HepG2 (cell line): ENCODE measurements at regions not wholly inside any gene's neighbourhood (a gene's known extent, or its start where the extent isn't known, plus 50 kb on each side); places are given as distances from the start of the nearest gene placed in this dataset.

Experiments used
- ATAC-seq: fragments of 200-7000 bp; cut with Tn5 transposase; 3 replicates; pipeline ENCODE4 v1.9.1; 2020; ENCODE audit warnings: mild to moderate bottlenecking, moderate library complexity
- BruUV-seq: library from RNA; stranded (reverse); fragments of 400-500 nt; replicated peaks from 2 replicates; lab custom pipeline; 2021; lab: Mats Ljungman, UMichigan
- CTCF ChIA-PET: fragments of 300-600 bp; formaldehyde crosslinking; extraction: SDS; loops from one replicate; lab custom pipeline; 2021; ENCODE audit warnings: low total read pairs, inconsistent platforms, low intra/inter-chr PET ratio; lab: Yijun Ruan, JAX
- POLR2A ChIA-PET: fragments of 350-600 bp; sonication (Branson Sonifier 250); formaldehyde crosslinking; loops from one replicate; lab custom pipeline; 2020; ENCODE audit warnings: antibody characterized with exemption, inconsistent platforms; lab: Yijun Ruan, JAX
- DNase-seq: peaks from one replicate; pipeline ENCODE4 v3.0.0-alpha.2; 2015; ENCODE audit warnings: low spot score
- FAIRE-seq: peaks from 3 replicates; lab custom pipeline; 2011; peaks lifted over from hg19 to GRCh38; lab: Jason Lieb, UNC
- H2AFZ ChIP-seq: one replicate; pipeline ENCODE4 v1.6.1; 2011; ENCODE audit warnings: low read length, inconsistent platforms
- H3K27ac ChIP-seq: fragments of 300-600 bp; 3 replicates; pipeline ENCODE4 v1.8.0; 2011; ENCODE audit warnings: mixed run types, mild to moderate bottlenecking, mixed read lengths, low read length, inconsistent platforms; ENCODE audit not compliant: insufficient read depth; ENCODE audit errors: extremely low read length
- H3K27me3 ChIP-seq, 2 experiments: fragments of 200-600 bp in 1 of 2; 2 replicates in 1 of 2; 3 replicates in 1 of 2; pipeline versions ENCODE4 v1.6.0 to v1.8.0; 2011; ENCODE audit warnings: low read length in 2 of 2, mild to moderate bottlenecking in 2 of 2, moderate library complexity in 2 of 2, inconsistent platforms in 1 of 2; ENCODE audit not compliant: insufficient read depth in 2 of 2, control insufficient read depth in 1 of 2
- H3K36me3 ChIP-seq, 2 experiments: fragments of 200-600 bp in 1 of 2; replicated peaks in 1 of 2; 2 replicates in 1 of 2; 3 replicates in 1 of 2; pipeline versions ENCODE4 v1.5.1 to v1.8.0; 2011; ENCODE audit warnings: low read length in 2 of 2, inconsistent platforms in 1 of 2; ENCODE audit not compliant: insufficient read depth in 2 of 2, control insufficient read depth in 1 of 2
- H3K4me1 ChIP-seq: 2 replicates; pipeline ENCODE4 v1.5.1; 2012; ENCODE audit warnings: low read length, inconsistent platforms; ENCODE audit not compliant: insufficient read depth
- H3K4me2 ChIP-seq: 2 replicates; pipeline ENCODE4 v1.6.0; 2011; ENCODE audit warnings: low read depth, low read length, inconsistent platforms
- H3K4me3 ChIP-seq, 3 experiments: fragments of 200-600 bp in 1 of 3; sonication (generic), shearing (Covaris generic) in 1 of 3; replicated peaks in 1 of 3; 2 replicates each; pipeline ENCODE4 v1.5.1; 2011 to 2016; ENCODE audit warnings: low read length in 3 of 3, inconsistent platforms in 2 of 3, low read depth in 2 of 3, mild to moderate bottlenecking in 2 of 3, control low read depth in 1 of 3, mixed read lengths in 1 of 3; ENCODE audit not compliant: insufficient read depth in 1 of 3
- H3K79me2 ChIP-seq: one replicate; pipeline ENCODE4 v1.6.1; 2011; ENCODE audit warnings: low read length, inconsistent platforms; ENCODE audit not compliant: insufficient read depth
- H3K9ac ChIP-seq: 2 replicates; pipeline ENCODE4 v1.6.0; 2011; ENCODE audit warnings: mild to moderate bottlenecking, low read depth, low read length, inconsistent platforms; ENCODE audit not compliant: insufficient read depth
- H3K9me3 ChIP-seq: 2 replicates; pipeline ENCODE4 v1.5.1; 2012; ENCODE audit warnings: mild to moderate bottlenecking, low read length
- H4K20me1 ChIP-seq: 2 replicates; pipeline ENCODE4 v1.6.0; 2011; ENCODE audit warnings: inconsistent platforms, mild to moderate bottlenecking, low read length, moderate library complexity; ENCODE audit not compliant: insufficient read depth
- CTCF ChIP-seq: sonication (generic); formaldehyde crosslinking; IDR thresholded peaks from 2 replicates; pipeline ENCODE4 v1.5.0; 2020; ENCODE audit warnings: mild to moderate bottlenecking, missing genetic modification reagents, moderate library complexity
- EP300 ChIP-seq, 3 experiments: sonication (generic) in 1 of 3; formaldehyde crosslinking in 1 of 3; IDR thresholded peaks; 2 replicates each; pipeline versions ENCODE4 v1.5.1 to v1.6.1; 2011 to 2020; ENCODE audit warnings: low read depth in 2 of 3, low read length in 2 of 3, borderline replicate concordance in 1 of 3, improper control_type of control experiment in 1 of 3, mild to moderate bottlenecking in 1 of 3, missing genetic modification reagents in 1 of 3, moderate library complexity in 1 of 3
- GFI1 ChIP-seq: sonication (generic); formaldehyde crosslinking; IDR thresholded peaks from 2 replicates; pipeline ENCODE4 v1.5.0; 2020; ENCODE audit warnings: missing genetic modification reagents, mild to moderate bottlenecking, borderline replicate concordance
- NFE2L1 ChIP-seq: sonication (generic); formaldehyde crosslinking; IDR thresholded peaks from 2 replicates; pipeline ENCODE4 v1.4.0; 2020; ENCODE audit warnings: missing genetic modification reagents, mild to moderate bottlenecking, borderline replicate concordance
- NPAS2 ChIP-seq: sonication (generic); formaldehyde crosslinking; IDR thresholded peaks from 2 replicates; pipeline ENCODE4 v1.8.0; 2022; ENCODE audit warnings: mild to moderate bottlenecking, missing genetic modification reagents, borderline replicate concordance
- SIX4 ChIP-seq: sonication (generic); formaldehyde crosslinking; IDR thresholded peaks from 2 replicates; pipeline ENCODE4 v1.4.0; 2020; ENCODE audit warnings: missing genetic modification reagents
- SOX5 ChIP-seq: IDR thresholded peaks from 2 replicates; pipeline ENCODE4 v1.6.1; 2016; ENCODE audit warnings: borderline replicate concordance
- ZBTB49 ChIP-seq: sonication (generic); formaldehyde crosslinking; IDR thresholded peaks from 2 replicates; pipeline ENCODE4 v1.4.0; 2020; ENCODE audit warnings: missing genetic modification reagents, borderline replicate concordance
- ZFY ChIP-seq: sonication (generic); formaldehyde crosslinking; IDR thresholded peaks from 2 replicates; pipeline ENCODE4 v1.4.0; 2020; ENCODE audit warnings: missing genetic modification reagents
- ZNF205 ChIP-seq: IDR thresholded peaks from 2 replicates; pipeline ENCODE4 v1.6.1; 2018; ENCODE audit warnings: missing biosample characterization, missing genetic modification reagents
- ZNF251 ChIP-seq: sonication (generic); formaldehyde crosslinking; IDR thresholded peaks from 2 replicates; pipeline ENCODE4 v1.9.0; 2021; ENCODE audit warnings: mild to moderate bottlenecking, missing genetic modification reagents
- ZNF282 ChIP-seq: fragments of 450-650 bp; IDR thresholded peaks from 2 replicates; pipeline ENCODE4 v1.6.1; 2018; ENCODE audit not compliant: partially characterized antibody
- ZNF317 ChIP-seq: sonication (generic); formaldehyde crosslinking; IDR thresholded peaks from 2 replicates; pipeline ENCODE4 v1.5.0; 2020; ENCODE audit warnings: mild to moderate bottlenecking, missing genetic modification reagents
- ZNF329 ChIP-seq: sonication (generic); formaldehyde crosslinking; IDR thresholded peaks from 2 replicates; pipeline ENCODE4 v1.9.0; 2021; ENCODE audit warnings: low read depth, mild to moderate bottlenecking, missing genetic modification reagents
- ZNF530 ChIP-seq: sonication (generic); formaldehyde crosslinking; IDR thresholded peaks from 2 replicates; pipeline ENCODE4 v1.5.0; 2020; ENCODE audit warnings: low read depth, mild to moderate bottlenecking, missing genetic modification reagents
- ZNF549 ChIP-seq: sonication (generic); formaldehyde crosslinking; IDR thresholded peaks from 2 replicates; pipeline ENCODE4 v1.5.0; 2020; ENCODE audit warnings: missing genetic modification reagents
- ZNF572 ChIP-seq: sonication (generic); formaldehyde crosslinking; IDR thresholded peaks from 2 replicates; pipeline ENCODE4 v1.5.1; 2020; ENCODE audit warnings: mild to moderate bottlenecking, missing genetic modification reagents
- ZNF687 ChIP-seq: sonication (generic); formaldehyde crosslinking; IDR thresholded peaks from 2 replicates; pipeline ENCODE4 v1.5.1; 2020; ENCODE audit warnings: mild to moderate bottlenecking, missing genetic modification reagents, moderate library complexity
- WGBS: methylation state at CpG from one replicate; pipeline ENCODE4 v1.1.6; 2017; ENCODE audit warnings: low lambda C conversion rate; 5-methylcytosine and 5-hydroxymethylcytosine counted together
- in situ Hi-C: cut with HindIII; loops from 2 replicates; pipeline ENCODE4 v1.10.0; 2017; ENCODE audit warnings: low pct_unique_long_range_greater_than_20kb; ENCODE audit not compliant: extremely low pct_ligation_motif_present
- intact Hi-C: fragments of 100-400 bp; cut with micrococcal nuclease; formaldehyde crosslinking; loops from one replicate; pipeline ENCODE4 v1.10.0; 2022; ENCODE audit not compliant: unreplicated experiment

- ChIA-PET CTCF (no interaction called here), POLR2A (no interaction called here)
- H3K4me1 ChIP-seq, result no peaks in the 10 kb centered on the region
- in situ Hi-C loops, result no loop called here
- ATAC-seq (no peak), DNase-seq (no peak), FAIRE-seq (no peak)
- BruUV-seq, result no TSS peak
- no peak overlapping the region for H2AFZ ChIP-seq
- no peak overlapping the region for H3K4me3 ChIP-seq
- H3K79me2 ChIP-seq, result no peaks in the 10 kb centered on the region
- H4K20me1 ChIP-seq, result no peaks in the 10 kb centered on the region; the same call in 1 of the 2 replicates
- no peak overlapping the region for H3K4me2 ChIP-seq
- no peaks in the 10 kb centered on the region for H3K9me3 ChIP-seq
- peaks cover 1 to 4% of the 10 kb centered on the region in 2 experiments; a peak in 1 of 5 replicates for H3K27me3 ChIP-seq
- H3K27ac ChIP-seq, result no peak overlapping the region
- intact Hi-C loops, result no loop called here
- WGBS, result 27% methylated on average over 4 of the region's 4 CpGs
- H3K36me3 ChIP-seq, result no peaks in the 10 kb centered on the region
- no peak for TF ChIP-seq EP300 (IDR thresholded peaks at IDR 0.05; ENCODE audit: low read depth in 2 of 2, low read length in 2 of 2)
- TF ChIP-seq EP300 (CRISPR knock-in tag; IDR thresholded peaks at IDR 0.05; ENCODE audit: borderline replicate concordance), result no peak
- TF ChIP-seq ZNF282, result no peak
- no peak for TF ChIP-seq ZNF251
- no peak for TF ChIP-seq ZNF687 (CRISPR knock-in tag)
- no peak for TF ChIP-seq NFE2L1
- no peak for TF ChIP-seq ZFY
- no peak for TF ChIP-seq SIX4 (CRISPR knock-in tag)
- no peak for TF ChIP-seq ZNF205 (CRISPR knock-in tag)
- TF ChIP-seq ZNF530 (CRISPR knock-in tag), result no peak
- no peak for TF ChIP-seq ZNF549
- no peak for TF ChIP-seq ZNF317 (CRISPR knock-in tag)
- TF ChIP-seq ZNF329, result no peak
- TF ChIP-seq ZBTB49 (CRISPR knock-in tag), result no peak
- no peak for TF ChIP-seq SOX5
- TF ChIP-seq GFI1 (CRISPR knock-in tag), result no peak
- TF ChIP-seq ZNF572, result no peak
- TF ChIP-seq NPAS2 (CRISPR knock-in tag), result no peak
- TF ChIP-seq CTCF (CRISPR knock-in tag), result no peak
- H3K9ac ChIP-seq, result no peak overlapping the region
Measured at GRCh38 chr15:70309716-70310115, 212.0 kb upstream of the TLE3 start.
